K562 (cell line): ENCODE measurements at regions not wholly inside any gene's neighbourhood (a gene's known extent, or its start where the extent isn't known, plus 50 kb on each side); places are given as distances from the start of the nearest gene placed in this dataset.

ENCODE experiments used
- ATAC-seq: fragments of 200-7000 bp; cut with Tn5 transposase; 3 replicates; pipeline ENCODE4 v1.9.1; 2020; ENCODE audit warnings: moderate library complexity
- BruUV-seq: library from RNA; stranded (reverse); fragments of 400-500 nt; replicated peaks from 2 replicates; lab custom pipeline; 2021; lab: Mats Ljungman, UMichigan
- CTCF ChIA-PET: fragments of 300-600 bp; formaldehyde crosslinking; extraction: SDS; loops from one replicate; lab custom pipeline; 2021; ENCODE audit warnings: low intra/inter-chr PET ratio; lab: Yijun Ruan, JAX
- POLR2A ChIA-PET: fragments of 300-600, 350-650 bp; sonication (Branson Sonifier 250); formaldehyde crosslinking; extraction: SDS; loops from one replicate; lab custom pipeline; 2021; ENCODE audit warnings: antibody characterized with exemption, inconsistent platforms; lab: Yijun Ruan, JAX
- DNase-seq, 4 experiments: peaks; one replicate each; pipeline versions ENCODE4 v3.0.0 to v3.0.0-alpha.2; 2011 to 2018; ENCODE audit warnings: low spot score in 3 of 4, mixed read lengths in 3 of 4; ENCODE audit errors: extremely low read depth in 1 of 4
- FAIRE-seq: peaks from 2 replicates; lab custom pipeline; 2011; peaks lifted over from hg19 to GRCh38; lab: Jason Lieb, UNC
- H2AFZ ChIP-seq: 2 replicates; pipeline ENCODE4 v1.6.0; 2011; ENCODE audit warnings: low read depth, low read length, control low read depth, inconsistent platforms
- H3K27ac ChIP-seq: fragments of 200-600 bp; 3 replicates; pipeline ENCODE4 v1.8.0; 2011; ENCODE audit warnings: low read depth, mild to moderate bottlenecking, control low read depth, inconsistent platforms, low read length, moderate library complexity, mixed read lengths; ENCODE audit errors: extremely low read depth
- H3K27me3 ChIP-seq, 2 experiments: fragments of 300-600 bp in 1 of 2; 2 replicates in 1 of 2; 3 replicates in 1 of 2; pipeline versions ENCODE4 v1.6.0 to v1.8.0; 2011; ENCODE audit warnings: inconsistent platforms in 2 of 2, low read length in 2 of 2, mild to moderate bottlenecking in 1 of 2, mixed read lengths in 1 of 2, moderate library complexity in 1 of 2; ENCODE audit not compliant: control insufficient read depth in 2 of 2, insufficient read depth in 2 of 2
- H3K36me3 ChIP-seq: fragments of 300-600 bp; 3 replicates; pipeline ENCODE4 v1.8.0; 2011; ENCODE audit warnings: mild to moderate bottlenecking, low read length, inconsistent platforms; ENCODE audit not compliant: control insufficient read depth, insufficient read depth
- H3K4me1 ChIP-seq, 2 experiments: fragments of 200-600 bp in 1 of 2; replicated peaks in 1 of 2; 2 replicates in 1 of 2; 3 replicates in 1 of 2; pipeline versions ENCODE4 v1.5.1 to v1.8.0; 2011; ENCODE audit warnings: inconsistent platforms in 2 of 2, low read length in 2 of 2, mild to moderate bottlenecking in 1 of 2, mixed read lengths in 1 of 2, moderate library complexity in 1 of 2; ENCODE audit not compliant: control insufficient read depth in 2 of 2, insufficient read depth in 2 of 2
- H3K4me2 ChIP-seq: 2 replicates; pipeline ENCODE4 v1.6.1; 2011; ENCODE audit warnings: low read length, control low read depth, inconsistent platforms, mixed read lengths; ENCODE audit not compliant: insufficient read depth
- H3K4me3 ChIP-seq: fragments of 200-600 bp; sonication (generic), shearing (Covaris generic); 2 replicates; pipeline ENCODE4 v1.5.1; 2016; ENCODE audit warnings: control low read depth, inconsistent platforms
- H3K79me2 ChIP-seq: fragments of 200-600 bp; 3 replicates; pipeline ENCODE4 v1.8.0; 2011; ENCODE audit warnings: low read length, inconsistent platforms; ENCODE audit not compliant: control insufficient read depth, insufficient read depth
- H3K9ac ChIP-seq, 2 experiments: 2 replicates each; pipeline versions ENCODE4 v1.6.0 to v1.6.1; 2011; ENCODE audit warnings: low read depth in 2 of 2, low read length in 2 of 2, control low read depth in 1 of 2, inconsistent platforms in 1 of 2, mild to moderate bottlenecking in 1 of 2, mixed read lengths in 1 of 2; ENCODE audit not compliant: insufficient read depth in 1 of 2
- H3K9me1 ChIP-seq: one replicate; pipeline ENCODE4 v1.6.0; 2011; ENCODE audit warnings: inconsistent platforms, mild to moderate bottlenecking, low read length, moderate library complexity; ENCODE audit not compliant: control insufficient read depth, insufficient read depth
- H3K9me3 ChIP-seq: replicated peaks from 2 replicates; pipeline ENCODE4 v1.5.1; 2011; ENCODE audit warnings: low read depth, low read length, inconsistent platforms; ENCODE audit not compliant: control insufficient read depth, insufficient read depth
- H4K20me1 ChIP-seq: replicated peaks from 2 replicates; pipeline ENCODE4 v1.6.1; 2011; ENCODE audit warnings: low read length, inconsistent platforms, mixed read lengths; ENCODE audit not compliant: control insufficient read depth, insufficient read depth
- ARNT ChIP-seq, 2 experiments: fragments of 450-650 bp; IDR thresholded peaks; 2 replicates each; pipeline ENCODE4 v1.6.1; 2016; ENCODE audit warnings: mild to moderate bottlenecking in 1 of 2
- CCNT2 ChIP-seq: IDR thresholded peaks from 2 replicates; pipeline ENCODE4 v1.6.1; 2011; ENCODE audit warnings: borderline replicate concordance, low read depth, mild to moderate bottlenecking, moderate library complexity, mixed read lengths, low read length; ENCODE audit not compliant: insufficient read length; ENCODE audit errors: extremely low read depth
- GATAD2B ChIP-seq: fragments of 450-650 bp; IDR thresholded peaks from 2 replicates; pipeline ENCODE4 v1.6.1; 2017; ENCODE audit warnings: mild to moderate bottlenecking, borderline replicate concordance
- GTF2A2 ChIP-seq: IDR thresholded peaks from 2 replicates; pipeline ENCODE4 v1.6.1; 2016; ENCODE audit warnings: mild to moderate bottlenecking, missing genetic modification characterization, missing compliant biosample characterization
- HDAC2 ChIP-seq: fragments of 450-650 bp; IDR thresholded peaks from 2 replicates; pipeline ENCODE4 v1.6.1; 2016; ENCODE audit warnings: mild to moderate bottlenecking
- KDM4B ChIP-seq, 2 experiments: fragments of 450-650 bp in 1 of 2; sonication (generic) in 1 of 2; IDR thresholded peaks; 2 replicates each; pipeline ENCODE4 v1.6.1; 2016 to 2017; ENCODE audit warnings: borderline replicate concordance in 2 of 2, antibody characterized with exemption in 1 of 2, low read depth in 1 of 2, mild to moderate bottlenecking in 1 of 2
- NFE2 ChIP-seq: IDR thresholded peaks from 2 replicates; pipeline ENCODE4 v1.6.1; 2014; ENCODE audit warnings: antibody characterized with exemption, low read depth
- SRSF1 ChIP-seq: fragments of 200-400 bp; formaldehyde crosslinking; IDR thresholded peaks from 2 replicates; pipeline ENCODE4 v1.6.1; 2017; ENCODE audit warnings: mild to moderate bottlenecking, low read depth, low read length, moderate library complexity
- TARDBP ChIP-seq: fragments of 450-650 bp; IDR thresholded peaks from 2 replicates; pipeline ENCODE4 v1.6.1; 2016
- TCF7 ChIP-seq: sonication (generic); IDR thresholded peaks from 2 replicates; pipeline ENCODE4 v1.6.1; 2016; ENCODE audit warnings: antibody characterized with exemption, borderline replicate concordance
- ZNF436 ChIP-seq: fragments of 250-450, 450-650 bp; sonication (Bioruptor Pico); formaldehyde crosslinking; IDR thresholded peaks from 2 replicates; pipeline ENCODE4 v1.7.0; 2020; ENCODE audit warnings: mild to moderate bottlenecking
- WGBS: fragments of 100-300 bp; shearing (Covaris generic); methylation state at CpG from one replicate; pipeline ENCODE4 v1.1.6; 2016; ENCODE audit warnings: low coverage, mixed read lengths; ENCODE audit not compliant: insufficient coverage; ENCODE audit errors: missing lambda C conversion rate; 5-methylcytosine and 5-hydroxymethylcytosine counted together
- in situ Hi-C: fragments of 300-500 bp; cut with MboI; formaldehyde crosslinking; loops from 4 replicates; pipeline ENCODE4 v1.15.0; 2018; ENCODE audit warnings: inconsistent platforms, mixed read lengths
- intact Hi-C: fragments of 100-400 bp; cut with micrococcal nuclease; formaldehyde crosslinking; loops from 2 replicates; pipeline ENCODE4 v1.14.2; 2022
- TF ChIP-seq, protein P1 (sequence below): fragments of 450-650 bp; formaldehyde crosslinking; IDR thresholded peaks from 2 replicates; pipeline ENCODE4 v1.4.0; 2022; ENCODE audit warnings: mild to moderate bottlenecking, moderate library complexity
- TF ChIP-seq, protein P2 (sequence below): fragments of 250-450 bp; sonication (Bioruptor Pico); IDR thresholded peaks from 2 replicates; pipeline ENCODE4 v1.8.0; 2021; ENCODE audit warnings: mild to moderate bottlenecking, moderate library complexity

DNA sequence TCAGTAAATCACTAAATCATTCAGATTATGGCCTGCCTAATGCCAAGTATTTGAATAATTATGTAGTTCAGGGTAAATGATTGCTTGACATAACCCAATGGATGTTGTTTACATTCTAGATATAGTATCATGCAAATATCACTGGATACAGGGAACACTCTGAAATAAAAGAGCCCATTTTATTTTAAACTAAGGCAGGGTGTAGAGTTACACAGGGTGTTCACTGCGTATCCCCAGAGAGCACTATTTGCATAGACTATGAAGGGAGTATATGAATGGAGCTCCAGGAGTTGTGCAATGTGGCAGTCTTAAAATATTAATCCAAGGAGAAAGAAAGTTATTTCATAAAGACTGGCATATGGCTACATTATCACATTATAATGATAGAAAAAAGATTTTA is 701.1 kb upstream of the KLHL29 start:
- H3K27me3 ChIP-seq, result no peaks in the 10 kb centered on the region
- POLR2A ChIA-PET, result no interaction called here
- no peak overlapping the region for H3K27ac ChIP-seq
- H3K79me2 ChIP-seq, result no peaks in the 10 kb centered on the region
- FAIRE-seq (no peak), ATAC-seq (no peak), DNase-seq (no peak)
- in situ Hi-C loops (no loop called here), intact Hi-C loops (no loop called here)
- no peak overlapping the region for H3K4me3 ChIP-seq
- WGBS, result 0% methylated on average over 1 of the region's 1 CpG
- H2AFZ ChIP-seq, result no peak overlapping the region
- BruUV-seq, result no TSS peak
- TF ChIP-seq, protein P1, sequence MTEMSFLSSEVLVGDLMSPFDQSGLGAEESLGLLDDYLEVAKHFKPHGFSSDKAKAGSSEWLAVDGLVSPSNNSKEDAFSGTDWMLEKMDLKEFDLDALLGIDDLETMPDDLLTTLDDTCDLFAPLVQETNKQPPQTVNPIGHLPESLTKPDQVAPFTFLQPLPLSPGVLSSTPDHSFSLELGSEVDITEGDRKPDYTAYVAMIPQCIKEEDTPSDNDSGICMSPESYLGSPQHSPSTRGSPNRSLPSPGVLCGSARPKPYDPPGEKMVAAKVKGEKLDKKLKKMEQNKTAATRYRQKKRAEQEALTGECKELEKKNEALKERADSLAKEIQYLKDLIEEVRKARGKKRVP, result no peak
- TF ChIP-seq ZNF436 (CRISPR knock-in tag), result no peak
- TF ChIP-seq, protein P2, sequence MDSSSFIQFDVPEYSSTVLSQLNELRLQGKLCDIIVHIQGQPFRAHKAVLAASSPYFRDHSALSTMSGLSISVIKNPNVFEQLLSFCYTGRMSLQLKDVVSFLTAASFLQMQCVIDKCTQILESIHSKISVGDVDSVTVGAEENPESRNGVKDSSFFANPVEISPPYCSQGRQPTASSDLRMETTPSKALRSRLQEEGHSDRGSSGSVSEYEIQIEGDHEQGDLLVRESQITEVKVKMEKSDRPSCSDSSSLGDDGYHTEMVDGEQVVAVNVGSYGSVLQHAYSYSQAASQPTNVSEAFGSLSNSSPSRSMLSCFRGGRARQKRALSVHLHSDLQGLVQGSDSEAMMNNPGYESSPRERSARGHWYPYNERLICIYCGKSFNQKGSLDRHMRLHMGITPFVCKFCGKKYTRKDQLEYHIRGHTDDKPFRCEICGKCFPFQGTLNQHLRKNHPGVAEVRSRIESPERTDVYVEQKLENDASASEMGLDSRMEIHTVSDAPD (CRISPR knock-in tag), result no peak
- CTCF ChIA-PET, result no interaction called here
- no peak overlapping the region for H3K9ac ChIP-seq
- H3K9me1 ChIP-seq, result no peaks in the 10 kb centered on the region
- H3K36me3 ChIP-seq, result no peaks in the 10 kb centered on the region; the same call in 2 of the 3 replicates
- 0 out of 2 replicates have a peak, but pooled peaks cover 2% of the 10 kb centered on the region for H3K9me3 ChIP-seq
- H3K4me1 ChIP-seq, result no peaks in the 10 kb centered on the region
- H3K4me2 ChIP-seq, result no peak overlapping the region
- no peaks in the 10 kb centered on the region for H4K20me1 ChIP-seq

DNA sequence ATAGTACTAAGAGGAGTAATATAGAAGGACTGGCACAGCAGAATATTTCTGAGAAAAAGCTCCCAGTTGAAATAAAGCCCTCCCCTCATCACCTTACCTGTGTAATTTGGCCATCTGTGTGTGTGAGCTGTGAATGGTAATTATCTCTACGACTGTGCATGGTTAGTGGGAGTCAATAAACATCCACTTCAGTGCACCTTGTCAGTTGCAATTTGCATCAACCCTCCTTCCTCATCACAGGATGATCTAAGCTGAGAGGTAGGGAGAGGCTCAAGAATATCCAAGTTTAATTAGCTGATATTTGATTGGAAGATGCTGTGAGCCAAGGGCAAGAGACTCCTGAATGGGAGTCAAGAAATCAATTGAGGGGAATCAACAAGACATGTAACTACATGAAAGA is 694.9 kb upstream of the KLHL29 start:
- no peak for FAIRE-seq
- Histone ChIP-seq H3K9me3 (no peaks in the 10 kb centered on the region), H3K9me1 (no peaks in the 10 kb centered on the region), H3K4me1 (no peaks in the 10 kb centered on the region), H4K20me1 (no peaks in the 10 kb centered on the region), H3K27me3 (no peaks in the 10 kb centered on the region), H2AFZ (no peak overlapping the region), H3K4me3 (no peak overlapping the region), H3K4me2 (no peak overlapping the region), H3K79me2 (no peaks in the 10 kb centered on the region), H3K36me3 (no peaks in the 10 kb centered on the region; the same call in 2 of the 3 replicates), H3K9ac (no peak overlapping the region), H3K27ac (no peak overlapping the region)
- no peak for ATAC-seq
- no TSS peak for BruUV-seq
- TF ChIP-seq ARNT (IDR thresholded peaks at IDR 0.05) (no peak), NFE2 (no peak), CCNT2 (no peak), GATAD2B (no peak), TCF7 (no peak), HDAC2 (no peak), GTF2A2 (no peak), TARDBP (no peak), SRSF1 (no peak), KDM4B (IDR thresholded peaks at IDR 0.05; ENCODE audit: borderline replicate concordance in 2 of 2, low read depth in 1 of 2) (no peak)
- in situ Hi-C loops (no loop called here), intact Hi-C loops (no loop called here)
- no peak for DNase-seq
- ChIA-PET CTCF (no interaction called here), POLR2A (no interaction called here)
- 0% methylated on average over 1 of the region's 1 CpG for WGBS
